Stimulated activated CD4-positive, alpha-beta T cell treated with anti-CD3 and anti-CD28 coated beads, Interleukin-4, amount 100 ng/mL, for 4 hours (primary cell): ENCODE measurements at regions not wholly inside any gene's neighbourhood (a gene's known extent, or its start where the extent isn't known, plus 50 kb on each side); places are given as distances from the start of the nearest gene placed in this dataset.

Experiments used
- DNase-seq, 2 experiments: peaks; one replicate each; pipeline ENCODE4 v3.0.0-alpha.2; 2020

- DNase-seq: no peak
These were observed 249.7 kb upstream of the PITRM1 start for GRCh38 chr10:3422282-3422681.

GRCh38 chr10:3421537-3422257, 249.1 kb upstream of the PITRM1 start:
- DNase-seq: no peak

- no peak for DNase-seq
These were observed 248.2 kb upstream of the PITRM1 start for GRCh38 chr10:3420527-3421469.

GRCh38 chr10:3419719-3420495, 247.3 kb upstream of the PITRM1 start:
- DNase-seq: no peak

- no peak for DNase-seq
These were observed 246.3 kb upstream of the PITRM1 start for GRCh38 chr10:3418926-3419325.

GRCh38 chr10:3418041-3418754, 245.6 kb upstream of the PITRM1 start:
- no peak for DNase-seq

GRCh38 chr10:3417096-3417495, 244.5 kb upstream of the PITRM1 start:
- no peak for DNase-seq

- DNase-seq: no peak
These were observed 243.5 kb upstream of the PITRM1 start for GRCh38 chr10:3415878-3416605.

- DNase-seq: no peak
These were observed 242.6 kb upstream of the PITRM1 start for GRCh38 chr10:3415038-3415736.

GRCh38 chr10:3414667-3415023, 242.1 kb upstream of the PITRM1 start:
- no peak for DNase-seq

- no peak for DNase-seq
These were observed 241.5 kb upstream of the PITRM1 start for GRCh38 chr10:3413937-3414666.

- DNase-seq: no peak
These were observed 240.1 kb upstream of the PITRM1 start for GRCh38 chr10:3412646-3413045.

GRCh38 chr10:3412071-3412582, 239.5 kb upstream of the PITRM1 start:
- no peak for DNase-seq

- DNase-seq: no peak
These were observed 238.5 kb upstream of the PITRM1 start for GRCh38 chr10:3411044-3411443.

GRCh38 chr10:3409928-3410327, 237.3 kb upstream of the PITRM1 start:
- no peak for DNase-seq

GRCh38 chr10:3408603-3409365, 236.2 kb upstream of the PITRM1 start:
- no peak for DNase-seq

GRCh38 chr10:3407208-3407607, 234.6 kb upstream of the PITRM1 start:
- no peak for DNase-seq

GRCh38 chr10:3406556-3406955, 234.0 kb upstream of the PITRM1 start:
- no peak for DNase-seq

GRCh38 chr10:3404381-3404780, 231.8 kb upstream of the PITRM1 start:
- DNase-seq: no peak
